MCF 10A (cell line): ENCODE measurements at regions not wholly inside any gene's neighbourhood (a gene's known extent, or its start where the extent isn't known, plus 50 kb on each side); places are given as distances from the start of the nearest gene placed in this dataset.

Source experiments
- BruUV-seq: library from RNA; stranded (reverse); fragments of 400-500 nt; replicated peaks from 2 replicates; lab custom pipeline; 2021; lab: Mats Ljungman, UMichigan
- CTCF ChIA-PET: fragments of 300-600 bp; sonication (Branson Sonifier 250); formaldehyde crosslinking; extraction: SDS; loops from one replicate; lab custom pipeline; 2021; ENCODE audit warnings: antibody characterized with exemption, inconsistent platforms; lab: Yijun Ruan, JAX
- POLR2A ChIA-PET: fragments of 300-600, 350-650 bp; sonication (Branson Sonifier 250); formaldehyde crosslinking; extraction: SDS; loops from one replicate; lab custom pipeline; 2020; ENCODE audit warnings: antibody characterized with exemption, inconsistent platforms; lab: Yijun Ruan, JAX
- DNase-seq: peaks from one replicate; pipeline ENCODE4 v3.0.0-alpha.2; 2018; ENCODE audit not compliant: unreplicated experiment
- H3K27ac Mint-ChIP-seq: one replicate; pipeline ENCODE4 v1.8.0; 2022; ENCODE audit warnings: mild to moderate bottlenecking, low read depth, mixed read lengths; ENCODE audit not compliant: unreplicated experiment
- H3K27me3 Mint-ChIP-seq: one replicate; pipeline ENCODE4 v1.8.0; 2022; ENCODE audit warnings: mixed read lengths; ENCODE audit not compliant: insufficient read depth, unreplicated experiment
- H3K36me3 Mint-ChIP-seq: one replicate; pipeline ENCODE4 v1.8.0; 2022; ENCODE audit warnings: mild to moderate bottlenecking, moderate library complexity, mixed read lengths; ENCODE audit not compliant: insufficient read depth, unreplicated experiment
- H3K4me1 Mint-ChIP-seq: one replicate; pipeline ENCODE4 v1.8.0; 2022; ENCODE audit warnings: mixed read lengths; ENCODE audit not compliant: insufficient read depth, unreplicated experiment
- H3K4me3 Mint-ChIP-seq: one replicate; pipeline ENCODE4 v1.8.0; 2022; ENCODE audit warnings: mild to moderate bottlenecking, moderate library complexity, mixed read lengths; ENCODE audit not compliant: unreplicated experiment
- H3K9me3 Mint-ChIP-seq: one replicate; pipeline ENCODE4 v1.8.0; 2022; ENCODE audit warnings: mixed read lengths; ENCODE audit not compliant: unreplicated experiment
- CTCF ChIP-seq: fragments of 200-600 bp; IDR thresholded peaks from one replicate; pipeline ENCODE4 v1.8.0; 2022; ENCODE audit warnings: antibody characterized with exemption, mild to moderate bottlenecking; ENCODE audit not compliant: unreplicated experiment
- intact Hi-C: fragments of 100-400 bp; cut with micrococcal nuclease; formaldehyde crosslinking; loops from 2 replicates; pipeline ENCODE4 v1.14.1; 2022

- intact Hi-C loops: no loop called here
- Mint-ChIP-seq H3K4me3 (no peak overlapping the region), H3K9me3 (peaks cover 15% of the 10 kb centered on the region), H3K27me3 (no peaks in the 10 kb centered on the region), H3K36me3 (no peaks in the 10 kb centered on the region), H3K27ac (no peak overlapping the region), H3K4me1 (no peaks in the 10 kb centered on the region)
- ChIA-PET POLR2A (no interaction called here), CTCF (interaction anchor here (0.6 kb wide), 1 partner anchor 169 kb away, joined by 3 read pairs; no protein-coding TSS in a partner anchor)
- BruUV-seq: no TSS peak
- DNase-seq: no peak
- TF ChIP-seq CTCF: no peak
These were observed 57.9 kb upstream of the PDHA1 start for GRCh38 chrX:19285857-19286256.

- ChIA-PET CTCF (interaction anchor here (0.6 kb wide), 1 partner anchor 448 kb away, joined by 5 read pairs; no protein-coding TSS in a partner anchor), POLR2A (no interaction called here)
- intact Hi-C loops: no loop called here
- Mint-ChIP-seq H3K27ac (no peak overlapping the region), H3K36me3 (no peaks in the 10 kb centered on the region), H3K4me3 (no peak overlapping the region), H3K4me1 (no peaks in the 10 kb centered on the region), H3K27me3 (no peaks in the 10 kb centered on the region), H3K9me3 (peaks cover 14% of the 10 kb centered on the region)
- DNase-seq: no peak
- BruUV-seq: no TSS peak
- no peak for TF ChIP-seq CTCF
These were observed 52.6 kb upstream of the PDHA1 start for GRCh38 chrX:19291086-19291485.

- Mint-ChIP-seq H3K36me3 (no peaks in the 10 kb centered on the region), H3K27ac (no peak overlapping the region), H3K9me3 (peaks cover 8% of the 10 kb centered on the region), H3K27me3 (no peaks in the 10 kb centered on the region), H3K4me1 (no peaks in the 10 kb centered on the region), H3K4me3 (no peak overlapping the region)
- DNase-seq: no peak
- TF ChIP-seq CTCF: no peak
- no TSS peak for BruUV-seq
- POLR2A ChIA-PET: interaction anchor here (0.7 kb wide), 1 partner anchor 63 kb away, joined by 4 read pairs; no protein-coding TSS in a partner anchor
- intact Hi-C loops: no loop called here
- CTCF ChIA-PET: no interaction called here
These were observed 50.0 kb upstream of the PDHA1 start for GRCh38 chrX:19293606-19294325.
